Neural cell (in vitro differentiated cells): ENCODE measurements at regions not wholly inside any gene's neighbourhood (a gene's known extent, or its start where the extent isn't known, plus 50 kb on each side); places are given as distances from the start of the nearest gene placed in this dataset.
"Not testable (repeated sequence)": the region's sequence is repeated elsewhere in the genome, so short reads cannot be mapped to it uniquely, and the experiment has no call there.

ENCODE experiments used
- CTCF ChIP-seq: fragments of 450-650 bp; IDR thresholded peaks from 2 replicates; pipeline ENCODE4 v1.5.1; 2014; ENCODE audit warnings: antibody characterized with exemption, mild to moderate bottlenecking, moderate library complexity; ENCODE audit not compliant: poor library complexity, severe bottlenecking
- EP300 ChIP-seq: fragments of 450-650 bp; conservative IDR thresholded peaks from 2 replicates; pipeline ENCODE4 v1.6.1; 2014; ENCODE audit warnings: antibody characterized with exemption, mild to moderate bottlenecking, moderate library complexity; ENCODE audit not compliant: poor library complexity, severe bottlenecking
- EZH2 ChIP-seq: fragments of 200-600, 300-800 bp; shearing (Covaris generic), sonication (generic); IDR thresholded peaks from 2 replicates; pipeline ENCODE4 v1.6.1; 2014; ENCODE audit warnings: antibody characterized with exemption, low read length, borderline replicate concordance, mild to moderate bottlenecking; ENCODE audit not compliant: insufficient read depth, poor library complexity, severe bottlenecking
- MXI1 ChIP-seq: fragments of 450-650 bp; conservative IDR thresholded peaks from 2 replicates; pipeline ENCODE4 v1.6.1; 2014; ENCODE audit warnings: antibody characterized with exemption, mild to moderate bottlenecking; ENCODE audit not compliant: poor library complexity, severe bottlenecking
- POLR2AphosphoS5 ChIP-seq: IDR thresholded peaks from 2 replicates; pipeline ENCODE4 v1.6.1; 2012
- RAD21 ChIP-seq: fragments of 450-650 bp; conservative IDR thresholded peaks from 2 replicates; pipeline ENCODE4 v1.6.1; 2014; ENCODE audit warnings: antibody characterized with exemption, mild to moderate bottlenecking, moderate library complexity
- TAF1 ChIP-seq: IDR thresholded peaks from 2 replicates; pipeline ENCODE4 v1.6.1; 2012; ENCODE audit warnings: low read depth
- TF ChIP-seq, protein P1 (sequence below): IDR thresholded peaks from 2 replicates; pipeline ENCODE4 v1.6.1; 2012; ENCODE audit warnings: borderline replicate concordance

DNA sequence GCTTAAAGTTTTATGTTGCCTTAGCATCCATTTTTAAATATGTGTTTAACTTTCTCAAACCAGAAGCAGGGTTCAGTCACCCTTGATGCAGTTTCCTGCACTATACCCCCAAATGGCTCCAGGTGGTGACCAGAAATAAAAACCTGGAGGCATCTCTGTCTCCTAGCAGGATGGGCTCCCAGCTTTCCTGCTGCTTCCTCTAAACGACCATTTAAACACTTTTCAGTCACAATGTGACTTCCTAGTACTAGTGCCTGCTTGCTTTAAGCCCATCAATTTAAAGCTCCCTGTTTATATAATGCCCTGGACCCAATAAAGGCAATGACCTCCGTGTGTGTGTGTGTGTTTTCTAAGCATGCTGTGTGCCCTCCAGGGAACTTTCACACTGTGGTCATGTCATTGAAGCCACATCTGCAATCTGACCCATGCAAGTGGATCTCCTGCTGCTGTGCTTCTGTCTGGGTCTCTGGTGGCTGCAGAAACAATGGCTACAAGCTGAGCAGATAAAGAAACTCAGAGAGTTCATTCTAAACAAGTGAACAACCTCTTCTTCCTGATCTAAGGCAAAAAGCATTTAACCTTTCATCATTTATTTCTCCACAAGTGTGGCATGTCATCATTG, 175.3 kb downstream of the SPATA31A6 start:
- not testable (repeated sequence) for TF ChIP-seq EZH2, POLR2AphosphoS5, CTCF, EP300, TAF1, RAD21, MXI1
- TF ChIP-seq, protein P1, sequence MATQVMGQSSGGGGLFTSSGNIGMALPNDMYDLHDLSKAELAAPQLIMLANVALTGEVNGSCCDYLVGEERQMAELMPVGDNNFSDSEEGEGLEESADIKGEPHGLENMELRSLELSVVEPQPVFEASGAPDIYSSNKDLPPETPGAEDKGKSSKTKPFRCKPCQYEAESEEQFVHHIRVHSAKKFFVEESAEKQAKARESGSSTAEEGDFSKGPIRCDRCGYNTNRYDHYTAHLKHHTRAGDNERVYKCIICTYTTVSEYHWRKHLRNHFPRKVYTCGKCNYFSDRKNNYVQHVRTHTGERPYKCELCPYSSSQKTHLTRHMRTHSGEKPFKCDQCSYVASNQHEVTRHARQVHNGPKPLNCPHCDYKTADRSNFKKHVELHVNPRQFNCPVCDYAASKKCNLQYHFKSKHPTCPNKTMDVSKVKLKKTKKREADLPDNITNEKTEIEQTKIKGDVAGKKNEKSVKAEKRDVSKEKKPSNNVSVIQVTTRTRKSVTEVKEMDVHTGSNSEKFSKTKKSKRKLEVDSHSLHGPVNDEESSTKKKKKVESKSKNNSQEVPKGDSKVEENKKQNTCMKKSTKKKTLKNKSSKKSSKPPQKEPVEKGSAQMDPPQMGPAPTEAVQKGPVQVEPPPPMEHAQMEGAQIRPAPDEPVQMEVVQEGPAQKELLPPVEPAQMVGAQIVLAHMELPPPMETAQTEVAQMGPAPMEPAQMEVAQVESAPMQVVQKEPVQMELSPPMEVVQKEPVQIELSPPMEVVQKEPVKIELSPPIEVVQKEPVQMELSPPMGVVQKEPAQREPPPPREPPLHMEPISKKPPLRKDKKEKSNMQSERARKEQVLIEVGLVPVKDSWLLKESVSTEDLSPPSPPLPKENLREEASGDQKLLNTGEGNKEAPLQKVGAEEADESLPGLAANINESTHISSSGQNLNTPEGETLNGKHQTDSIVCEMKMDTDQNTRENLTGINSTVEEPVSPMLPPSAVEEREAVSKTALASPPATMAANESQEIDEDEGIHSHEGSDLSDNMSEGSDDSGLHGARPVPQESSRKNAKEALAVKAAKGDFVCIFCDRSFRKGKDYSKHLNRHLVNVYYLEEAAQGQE: not testable (repeated sequence)
